RPMI8226 (cell line): ENCODE measurements at regions not wholly inside any gene's neighbourhood (a gene's known extent, or its start where the extent isn't known, plus 50 kb on each side); places are given as distances from the start of the nearest gene placed in this dataset.
"Not testable (repeated sequence)": the region's sequence is repeated elsewhere in the genome, so short reads cannot be mapped to it uniquely, and the experiment has no call there.

Source experiments
- DNase-seq: peaks from one replicate; pipeline ENCODE4 v3.0.0-alpha.2; 2015

GRCh38 chr15:20367093-20367492 is 174.5 kb downstream of the GOLGA6L6 start:
- DNase-seq = no peak

- DNase-seq = not testable (repeated sequence)
Measured at GRCh38 chr15:20363591-20363990, 178.0 kb downstream of the GOLGA6L6 start.

GRCh38 chr15:20361091-20361490 is 180.5 kb downstream of the GOLGA6L6 start:
- no peak for DNase-seq

- DNase-seq = no peak
Measured at GRCh38 chr15:20358779-20359414, 182.7 kb downstream of the GOLGA6L6 start.

- peak; percentile 37 for DNase-seq
Measured at GRCh38 chr15:20358066-20358778, 183.4 kb downstream of the GOLGA6L6 start.

GRCh38 chr15:20357481-20358065 is 184.0 kb downstream of the GOLGA6L6 start:
- peak; percentile 26 for DNase-seq

- DNase-seq = no peak
Measured at GRCh38 chr15:20356911-20357480, 184.6 kb downstream of the GOLGA6L6 start.

GRCh38 chr15:20356444-20356910 is 185.1 kb downstream of the GOLGA6L6 start:
- DNase-seq = peak; percentile 91

- no peak for DNase-seq
Measured at GRCh38 chr15:20355256-20355868, 186.2 kb downstream of the GOLGA6L6 start.

- DNase-seq = not testable (repeated sequence)
Measured at GRCh38 chr15:20354884-20355223, 186.7 kb downstream of the GOLGA6L6 start.

- peak; percentile 95 for DNase-seq
Measured at GRCh38 chr15:20353966-20354883, 187.4 kb downstream of the GOLGA6L6 start.

- DNase-seq = no peak
Measured at GRCh38 chr15:20352241-20353200, 189.1 kb downstream of the GOLGA6L6 start.

GRCh38 chr15:20351448-20351971 is 190.1 kb downstream of the GOLGA6L6 start:
- DNase-seq = peak; percentile 41

GRCh38 chr15:20349774-20350498 is 191.7 kb downstream of the GOLGA6L6 start:
- DNase-seq = peak; percentile 56

GRCh38 chr15:20348900-20349773 is 192.5 kb downstream of the GOLGA6L6 start:
- peak; percentile 43 for DNase-seq

- DNase-seq = peak; percentile 62
Measured at GRCh38 chr15:20348291-20348899, 193.2 kb downstream of the GOLGA6L6 start.

- DNase-seq = peak; percentile 34
Measured at GRCh38 chr15:20346082-20346805, 195.4 kb downstream of the GOLGA6L6 start.
